MM.1S (cell line): ENCODE measurements at regions not wholly inside any gene's neighbourhood (a gene's known extent, or its start where the extent isn't known, plus 50 kb on each side); places are given as distances from the start of the nearest gene placed in this dataset.
"Not testable (repeated sequence)": the region's sequence is repeated elsewhere in the genome, so short reads cannot be mapped to it uniquely, and the experiment has no call there.

ENCODE experiments used
- DNase-seq: peaks from one replicate; pipeline ENCODE4 v3.0.0-alpha.2; 2015
- H2AFZ ChIP-seq: fragments of 300-600 bp; sonication (generic); 2 replicates; pipeline ENCODE4 v1.6.0; 2016; ENCODE audit warnings: antibody characterized with exemption, low read length
- H3F3A ChIP-seq: fragments of 300-600 bp; sonication (generic); 2 replicates; pipeline ENCODE4 v1.6.1; 2016; ENCODE audit warnings: mild to moderate bottlenecking, antibody characterized with exemption, low read length, moderate library complexity, mixed read lengths; ENCODE audit not compliant: insufficient read depth
- H3K27ac ChIP-seq: fragments of 300-600 bp; sonication (generic); 2 replicates; pipeline ENCODE4 v1.5.1; 2016; ENCODE audit warnings: mild to moderate bottlenecking, low read length
- H3K27me3 ChIP-seq: fragments of 300-600 bp; sonication (generic); replicated peaks from 2 replicates; pipeline ENCODE4 v1.6.0; 2016; ENCODE audit warnings: low read length; ENCODE audit not compliant: insufficient read depth
- H3K36me3 ChIP-seq: fragments of 300-600 bp; sonication (generic); replicated peaks from 2 replicates; pipeline ENCODE4 v1.6.1; 2016; ENCODE audit warnings: mild to moderate bottlenecking, low read length, mixed read lengths; ENCODE audit not compliant: insufficient read depth
- H3K4me1 ChIP-seq: fragments of 300-600 bp; sonication (generic); 2 replicates; pipeline ENCODE4 v1.6.1; 2016; ENCODE audit warnings: low read length, mixed read lengths
- H3K4me2 ChIP-seq: fragments of 300-600 bp; sonication (generic); 2 replicates; pipeline ENCODE4 v1.6.0; 2016; ENCODE audit warnings: low read depth, low read length
- H3K4me3 ChIP-seq: fragments of 300-600 bp; sonication (generic); 2 replicates; pipeline ENCODE4 v1.5.1; 2016; ENCODE audit warnings: low read length, mixed read lengths
- H3K79me2 ChIP-seq: fragments of 300-600 bp; sonication (generic); 2 replicates; pipeline ENCODE4 v1.6.1; 2016; ENCODE audit warnings: mixed run types, low read length, mixed read lengths
- H3K9ac ChIP-seq: fragments of 300-600 bp; sonication (generic); 2 replicates; pipeline ENCODE4 v1.6.1; 2016; ENCODE audit warnings: low read length, mixed read lengths
- H3K9me2 ChIP-seq: fragments of 300-600 bp; sonication (generic); replicated peaks from 2 replicates; pipeline ENCODE4 v1.6.1; 2016; ENCODE audit warnings: mild to moderate bottlenecking, low read length, mixed read lengths; ENCODE audit not compliant: insufficient read depth
- H3K9me3 ChIP-seq: fragments of 300-600 bp; sonication (generic); replicated peaks from 2 replicates; pipeline ENCODE4 v1.6.1; 2016; ENCODE audit warnings: mild to moderate bottlenecking, low read length, mixed read lengths; ENCODE audit not compliant: insufficient read depth
- H4K20me1 ChIP-seq: fragments of 300-600 bp; sonication (generic); 2 replicates; pipeline ENCODE4 v1.6.1; 2016; ENCODE audit warnings: mild to moderate bottlenecking, low read length, moderate library complexity, mixed read lengths; ENCODE audit not compliant: insufficient read depth
- EZH2 ChIP-seq: fragments of 300-600 bp; sonication (generic); optimal IDR thresholded peaks from 2 replicates; pipeline ENCODE3; 2017; ENCODE audit warnings: low read depth, mild to moderate bottlenecking, antibody characterized with exemption, low read length, mixed read lengths
- EZH2phosphoT487 ChIP-seq: fragments of 300-600 bp; sonication (generic); IDR thresholded peaks from 2 replicates; pipeline ENCODE4 v1.6.1; 2018; ENCODE audit warnings: antibody characterized with exemption, low read length
- TF ChIP-seq, protein P1 (sequence below): fragments of 300-600 bp; sonication (generic); IDR thresholded peaks from 2 replicates; pipeline ENCODE4 v1.5.1; 2016; ENCODE audit warnings: antibody characterized with exemption, low read length, mixed read lengths

DNA sequence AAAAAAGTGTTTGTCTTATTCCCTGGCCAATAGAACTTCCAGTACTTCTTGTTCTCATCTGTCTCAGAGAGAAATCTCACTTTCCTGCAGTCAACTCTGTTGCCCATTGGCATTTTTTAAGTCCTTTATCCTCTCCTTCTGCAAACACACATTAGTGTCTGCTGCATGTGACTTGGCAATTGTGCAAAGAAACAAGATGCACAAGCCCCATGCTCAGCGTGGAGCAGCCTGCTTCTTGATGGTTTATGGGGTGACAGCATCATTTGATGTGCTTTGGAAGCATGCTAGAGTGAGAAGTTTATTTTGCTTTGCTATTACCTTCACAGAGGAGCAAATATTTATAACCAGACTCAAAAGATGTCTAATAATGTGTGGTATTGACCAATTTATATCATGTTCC, 238.2 kb downstream of the FAT3 start:
- H3K36me3 ChIP-seq, result no peaks in the 10 kb centered on the region
- H3F3A ChIP-seq, result no peaks in the 10 kb centered on the region
- H3K79me2 ChIP-seq, result no peaks in the 10 kb centered on the region
- no peak overlapping the region for H3K4me2 ChIP-seq
- no peak for DNase-seq
- H3K4me1 ChIP-seq, result peaks cover 3% of the 10 kb centered on the region; the same call in 1 of the 2 replicates
- no peaks in the 10 kb centered on the region for H3K27me3 ChIP-seq
- H2AFZ ChIP-seq, result no peak overlapping the region
- no peak overlapping the region for H3K27ac ChIP-seq
- no peak overlapping the region for H3K4me3 ChIP-seq
- no peaks in the 10 kb centered on the region for H3K9me3 ChIP-seq
- no peak overlapping the region for H3K9ac ChIP-seq
- no peaks in the 10 kb centered on the region for H4K20me1 ChIP-seq
- H3K9me2 ChIP-seq, result no peaks in the 10 kb centered on the region
- TF ChIP-seq EZH2 (no peak), EZH2phosphoT487 (no peak)
- TF ChIP-seq, protein P1, sequence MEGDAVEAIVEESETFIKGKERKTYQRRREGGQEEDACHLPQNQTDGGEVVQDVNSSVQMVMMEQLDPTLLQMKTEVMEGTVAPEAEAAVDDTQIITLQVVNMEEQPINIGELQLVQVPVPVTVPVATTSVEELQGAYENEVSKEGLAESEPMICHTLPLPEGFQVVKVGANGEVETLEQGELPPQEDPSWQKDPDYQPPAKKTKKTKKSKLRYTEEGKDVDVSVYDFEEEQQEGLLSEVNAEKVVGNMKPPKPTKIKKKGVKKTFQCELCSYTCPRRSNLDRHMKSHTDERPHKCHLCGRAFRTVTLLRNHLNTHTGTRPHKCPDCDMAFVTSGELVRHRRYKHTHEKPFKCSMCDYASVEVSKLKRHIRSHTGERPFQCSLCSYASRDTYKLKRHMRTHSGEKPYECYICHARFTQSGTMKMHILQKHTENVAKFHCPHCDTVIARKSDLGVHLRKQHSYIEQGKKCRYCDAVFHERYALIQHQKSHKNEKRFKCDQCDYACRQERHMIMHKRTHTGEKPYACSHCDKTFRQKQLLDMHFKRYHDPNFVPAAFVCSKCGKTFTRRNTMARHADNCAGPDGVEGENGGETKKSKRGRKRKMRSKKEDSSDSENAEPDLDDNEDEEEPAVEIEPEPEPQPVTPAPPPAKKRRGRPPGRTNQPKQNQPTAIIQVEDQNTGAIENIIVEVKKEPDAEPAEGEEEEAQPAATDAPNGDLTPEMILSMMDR, result no peak

DNA sequence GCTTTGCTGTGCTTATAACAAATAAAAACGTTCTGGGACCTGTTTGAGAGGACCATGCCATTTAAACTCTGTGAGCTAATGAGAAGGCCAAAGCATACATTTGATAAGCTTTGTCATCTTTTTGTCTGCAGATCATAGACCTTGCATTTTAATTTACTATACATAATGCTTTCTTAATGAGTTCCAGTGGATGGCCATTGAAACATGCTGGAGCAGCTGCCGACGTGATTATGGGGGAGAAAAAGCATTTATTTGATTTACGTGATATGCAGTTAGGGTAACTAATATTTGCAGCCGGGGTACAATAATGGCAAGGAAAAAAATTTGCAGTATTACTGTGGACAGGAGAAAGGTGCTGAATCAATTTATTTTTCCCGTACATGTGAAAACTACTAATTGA, 240.2 kb downstream of the FAT3 start:
- no peak overlapping the region for H3K27ac ChIP-seq
- H3F3A ChIP-seq, result no peaks in the 10 kb centered on the region
- H2AFZ ChIP-seq, result no peak overlapping the region
- H3K9me3 ChIP-seq, result no peaks in the 10 kb centered on the region
- no peaks in the 10 kb centered on the region for H3K36me3 ChIP-seq
- peaks cover 3% of the 10 kb centered on the region; the same call in 1 of the 2 replicates for H3K4me1 ChIP-seq
- H3K4me2 ChIP-seq, result no peak overlapping the region
- H3K4me3 ChIP-seq, result no peak overlapping the region
- no peaks in the 10 kb centered on the region for H4K20me1 ChIP-seq
- H3K9me2 ChIP-seq, result no peaks in the 10 kb centered on the region
- no peaks in the 10 kb centered on the region for H3K79me2 ChIP-seq
- TF ChIP-seq EZH2phosphoT487 (no peak), EZH2 (no peak)
- TF ChIP-seq, protein P1, result no peak
- DNase-seq, result no peak
- no peak overlapping the region for H3K9ac ChIP-seq
- H3K27me3 ChIP-seq, result no peaks in the 10 kb centered on the region

GRCh38 chr11:92465410-92465809, 240.8 kb downstream of the FAT3 start:
- not testable (repeated sequence) for H3K79me2 ChIP-seq, DNase-seq, H3K4me3 ChIP-seq, H3K36me3 ChIP-seq, H3K9ac ChIP-seq, H3K4me2 ChIP-seq, H3K9me2 ChIP-seq, H4K20me1 ChIP-seq, H3K4me1 ChIP-seq, H3K27me3 ChIP-seq, H3F3A ChIP-seq, H3K9me3 ChIP-seq, H3K27ac ChIP-seq, H2AFZ ChIP-seq

GRCh38 chr11:92473736-92474135, 249.1 kb downstream of the FAT3 start:
- H3K79me2 ChIP-seq, result no peaks in the 10 kb centered on the region
- no peak overlapping the region for H2AFZ ChIP-seq
- H3K4me1 ChIP-seq, result peaks cover 16% of the 10 kb centered on the region

More at GRCh38 chr11:92473736-92474135, 249.1 kb downstream of the FAT3 start:
- H3K9me2 ChIP-seq, result no peaks in the 10 kb centered on the region
- TF ChIP-seq, protein P1, result no peak
- no peak for TF ChIP-seq EZH2
- TF ChIP-seq EZH2phosphoT487, result no peak
- H3K9me3 ChIP-seq, result no peaks in the 10 kb centered on the region
- H4K20me1 ChIP-seq, result no peaks in the 10 kb centered on the region
- H3K4me3 ChIP-seq, result no peak overlapping the region
- no peaks in the 10 kb centered on the region for H3K36me3 ChIP-seq
- no peaks in the 10 kb centered on the region for H3K27me3 ChIP-seq
- no peaks in the 10 kb centered on the region for H3F3A ChIP-seq
- no peak overlapping the region for H3K9ac ChIP-seq
- H3K4me2 ChIP-seq, result no peak overlapping the region
- H3K27ac ChIP-seq, result no peak overlapping the region
- no peak for DNase-seq
